Spinal cord (tissue), 9 donors: ENCODE measurements at regions not wholly inside any gene's neighbourhood (a gene's known extent, or its start where the extent isn't known, plus 50 kb on each side); places are given as distances from the start of the nearest gene placed in this dataset.

Experiments
- DNase-seq, 6 donors: peaks; one replicate each; pipeline versions ENCODE4 v3.0.0 to v3.0.0-alpha.2; 2013 to 2015; ENCODE audit warnings: low spot score in 6 of 6, low read depth in 4 of 6
- H3K27ac ChIP-seq: one replicate; pipeline ENCODE4 v1.5.1; 2013; ENCODE audit warnings: low read depth, low read length, control low read depth
- H3K27me3 ChIP-seq: one replicate; pipeline ENCODE4 v1.6.1; 2013; ENCODE audit warnings: low read length; ENCODE audit not compliant: control insufficient read depth, insufficient read depth
- H3K36me3 ChIP-seq: one replicate; pipeline ENCODE4 v1.6.1; 2013; ENCODE audit warnings: low read length; ENCODE audit not compliant: control insufficient read depth, insufficient read depth
- H3K4me1 ChIP-seq: one replicate; pipeline ENCODE4 v1.6.1; 2013; ENCODE audit warnings: low read length; ENCODE audit not compliant: control insufficient read depth, insufficient read depth
- H3K4me3 ChIP-seq: one replicate; pipeline ENCODE4 v1.5.1; 2013; ENCODE audit warnings: low read depth, low read length, control low read depth
- H3K9me3 ChIP-seq: one replicate; pipeline ENCODE4 v1.6.1; 2013; ENCODE audit warnings: low read length; ENCODE audit not compliant: control insufficient read depth, insufficient read depth
- WGBS: methylation state at CpG from one replicate; pipeline ENCODE4 v1.1.5; 2013; ENCODE audit warnings: missing lambda C conversion rate; ENCODE audit not compliant: insufficient coverage; 5-methylcytosine and 5-hydroxymethylcytosine counted together
- donor health status: healthy.

DNA sequence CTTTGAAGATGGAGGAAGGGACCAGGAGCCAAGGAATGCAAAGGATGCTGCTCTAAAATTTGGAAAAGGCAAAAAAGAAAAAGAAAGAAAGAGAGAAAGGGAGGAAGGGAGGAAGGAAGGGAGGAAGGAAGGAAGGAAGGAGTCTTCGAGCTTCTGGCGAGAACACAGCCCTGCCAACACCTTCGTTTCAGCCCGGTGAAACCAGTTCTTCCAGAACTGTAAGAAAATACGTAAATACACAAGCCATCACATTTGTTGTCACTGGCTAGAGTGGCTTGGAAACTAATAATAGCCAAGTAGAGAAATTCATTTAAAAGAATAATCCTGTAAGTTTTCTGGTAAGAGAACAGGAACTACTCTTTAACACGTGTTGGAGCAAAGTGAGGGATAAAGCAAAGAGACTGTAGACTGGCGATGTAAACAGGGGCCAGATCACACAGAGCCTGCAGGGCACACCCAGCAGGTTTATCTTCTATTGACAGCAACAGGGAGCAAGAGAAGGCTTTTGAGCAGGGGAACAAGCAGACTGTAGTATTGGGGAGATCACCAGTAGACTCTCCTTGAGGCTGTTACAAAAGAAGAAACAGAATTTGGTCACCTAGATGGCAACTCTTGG lies 188.7 kb upstream of the MPHOSPH6 start:
- H3K36me3 ChIP-seq: no peaks in the 10 kb centered on the region

DNA sequence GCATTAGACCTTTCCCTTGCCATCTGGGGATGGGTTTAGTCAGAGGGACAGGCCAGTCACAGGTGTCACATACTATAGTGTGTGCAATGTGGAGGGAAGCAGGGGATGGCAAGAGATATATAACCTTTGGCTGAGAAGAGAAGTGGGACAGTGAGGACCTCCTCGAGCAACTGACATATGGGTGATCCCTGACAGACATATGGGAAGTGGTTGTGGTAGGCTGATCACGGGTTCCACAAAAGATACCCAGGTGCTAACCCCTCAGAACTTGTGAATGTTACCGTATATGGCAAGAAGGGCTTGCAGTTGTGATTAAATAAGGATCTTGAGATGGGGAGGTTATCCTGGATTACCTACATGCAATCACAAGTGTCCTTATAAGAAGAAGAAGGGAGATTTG lies 188.1 kb upstream of the MPHOSPH6 start:
- H3K27ac ChIP-seq: no peak overlapping the region
- DNase-seq: no peak
- H3K4me3 ChIP-seq: no peak overlapping the region
- H3K36me3 ChIP-seq: no peaks in the 10 kb centered on the region
- H3K9me3 ChIP-seq: no peaks in the 10 kb centered on the region
- WGBS: 94% methylated on average over 2 of the region's 3 CpGs
- H3K4me1 ChIP-seq: no peaks in the 10 kb centered on the region
- H3K27me3 ChIP-seq: no peaks in the 10 kb centered on the region

More for the DNA sequence above, 188.7 kb upstream of the MPHOSPH6 start:
- Histone ChIP-seq H3K4me3 (no peak overlapping the region), H3K4me1 (no peaks in the 10 kb centered on the region), H3K9me3 (no peaks in the 10 kb centered on the region), H3K27ac (no peak overlapping the region), H3K27me3 (no peaks in the 10 kb centered on the region)
- WGBS: 89% methylated on average over 4 of the region's 7 CpGs
- no peak for DNase-seq

GRCh38 chr16:82357237-82357636 lies 187.2 kb upstream of the MPHOSPH6 start:
- Histone ChIP-seq H3K4me1 (no peaks in the 10 kb centered on the region), H3K36me3 (no peaks in the 10 kb centered on the region), H3K27ac (no peak overlapping the region), H3K9me3 (no peaks in the 10 kb centered on the region), H3K4me3 (no peak overlapping the region), H3K27me3 (no peaks in the 10 kb centered on the region)
- WGBS: 90% methylated on average over 3 of the region's 4 CpGs
- DNase-seq: peak in 1 of 6 donors; percentile 11

DNA sequence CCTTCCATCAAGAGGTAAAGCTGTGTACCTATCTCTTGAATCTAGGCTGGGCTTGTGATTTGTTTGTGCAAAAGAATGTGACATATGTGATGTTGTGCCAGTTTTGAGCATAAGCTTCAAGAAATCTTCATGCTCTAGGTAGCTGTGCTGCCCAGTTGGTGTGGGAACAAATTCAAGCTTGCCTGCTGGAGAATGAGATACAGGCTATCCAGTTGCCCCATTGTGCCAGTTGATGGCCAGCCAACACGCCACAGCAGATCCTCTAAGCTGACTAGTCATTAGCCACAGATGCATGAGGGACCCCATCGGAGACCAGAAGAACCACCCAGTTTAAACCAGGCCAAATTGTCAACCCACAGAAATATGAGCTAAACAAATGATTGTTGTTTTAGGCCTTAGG lies 180.5 kb upstream of the MPHOSPH6 start:
- peak in 1 of 6 donors; percentile 17 for DNase-seq
- Histone ChIP-seq H3K4me1 (no peaks in the 10 kb centered on the region), H3K27ac (no peak overlapping the region), H3K4me3 (no peak overlapping the region), H3K27me3 (no peaks in the 10 kb centered on the region), H3K36me3 (no peaks in the 10 kb centered on the region), H3K9me3 (no peaks in the 10 kb centered on the region)
- WGBS: no CpG with 5 or more reads among the region's 2 CpGs

DNA sequence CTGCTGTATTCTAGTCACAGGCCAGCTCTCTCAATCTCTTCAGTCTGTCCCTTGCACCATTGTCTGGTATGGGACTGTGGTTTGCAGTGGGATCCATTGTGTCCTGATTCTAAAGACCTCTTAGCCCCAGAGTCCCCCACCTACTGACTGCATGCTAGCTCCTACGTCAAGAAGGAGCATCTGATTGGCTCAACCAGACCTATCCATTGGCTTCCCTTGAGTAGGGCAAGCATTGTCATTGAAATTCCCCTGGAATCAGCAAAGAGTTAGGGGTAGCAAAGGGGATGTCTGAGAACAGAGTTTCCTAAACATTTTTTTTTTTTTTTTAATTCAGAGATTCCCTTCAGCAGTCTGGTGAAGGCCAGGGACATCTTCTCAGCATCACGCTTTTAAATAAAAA lies 175.3 kb upstream of the MPHOSPH6 start:
- no peaks in the 10 kb centered on the region for H3K4me1 ChIP-seq
- no CpG with 5 or more reads among the region's 2 CpGs for whole genome bisulfite sequencing

DNA sequence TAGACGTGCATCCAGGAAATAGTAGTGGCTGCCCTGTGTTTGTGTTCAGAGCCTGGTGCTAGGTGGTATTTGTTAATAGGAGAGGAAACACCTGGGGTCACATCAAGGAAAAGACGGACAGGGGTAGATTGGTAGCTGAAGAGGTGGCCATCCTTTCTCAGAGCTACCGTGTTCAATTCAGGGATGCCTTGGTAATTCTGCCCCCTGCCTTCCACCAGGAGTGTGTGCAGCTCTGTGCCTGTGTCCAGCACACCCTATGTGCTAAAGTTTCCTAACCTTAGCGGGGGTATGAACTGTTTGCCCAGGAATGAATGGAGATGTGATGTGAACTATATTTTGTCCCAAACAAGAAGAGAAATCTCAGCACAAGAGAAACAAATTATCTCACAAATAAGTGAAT lies 174.1 kb upstream of the MPHOSPH6 start:
- Histone ChIP-seq H3K9me3 (no peaks in the 10 kb centered on the region), H3K4me1 (no peaks in the 10 kb centered on the region), H3K4me3 (no peak overlapping the region), H3K27ac (no peak overlapping the region), H3K36me3 (no peaks in the 10 kb centered on the region), H3K27me3 (peaks cover 4% of the 10 kb centered on the region)
- WGBS: 90% methylated on average over 2 of the region's 4 CpGs
- no peak for DNase-seq

More for the DNA sequence above, 175.3 kb upstream of the MPHOSPH6 start:
- Histone ChIP-seq H3K9me3 (no peaks in the 10 kb centered on the region), H3K27me3 (peaks cover 4% of the 10 kb centered on the region), H3K36me3 (no peaks in the 10 kb centered on the region), H3K4me3 (no peak overlapping the region), H3K27ac (no peak overlapping the region)
- no peak for DNase-seq

DNA sequence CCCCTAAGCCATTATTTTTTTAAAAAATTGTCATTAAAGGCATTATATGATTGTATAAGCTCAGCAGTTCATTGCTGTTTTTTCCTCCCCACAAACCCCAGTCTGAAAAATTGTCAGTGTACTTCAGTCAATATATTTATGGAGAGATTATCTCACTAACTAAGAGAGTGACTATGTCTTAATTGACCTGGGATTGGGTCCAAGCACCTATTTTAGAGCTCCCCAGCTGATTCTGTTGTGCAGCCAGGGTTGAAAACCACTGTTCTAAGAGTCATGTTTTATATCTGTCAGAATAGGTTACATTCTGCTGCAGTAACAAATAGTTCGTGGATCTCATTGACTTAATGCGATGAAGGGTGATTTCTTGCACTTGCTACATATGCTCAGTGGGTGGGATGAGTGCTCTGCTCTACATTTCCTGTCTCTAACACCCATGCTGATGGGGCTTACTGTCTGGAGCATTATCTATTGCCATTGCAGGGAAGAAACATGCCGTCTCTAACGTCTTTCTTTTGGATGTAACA lies 171.2 kb upstream of the MPHOSPH6 start:
- H3K27me3 ChIP-seq: peaks cover 4% of the 10 kb centered on the region
- no peak overlapping the region for H3K27ac ChIP-seq
- no peaks in the 10 kb centered on the region for H3K36me3 ChIP-seq
- H3K9me3 ChIP-seq: no peaks in the 10 kb centered on the region
- 88% methylated on average over 2 of the region's 4 CpGs for WGBS
- DNase-seq: no peak
- H3K4me3 ChIP-seq: no peak overlapping the region
- H3K4me1 ChIP-seq: no peaks in the 10 kb centered on the region

DNA sequence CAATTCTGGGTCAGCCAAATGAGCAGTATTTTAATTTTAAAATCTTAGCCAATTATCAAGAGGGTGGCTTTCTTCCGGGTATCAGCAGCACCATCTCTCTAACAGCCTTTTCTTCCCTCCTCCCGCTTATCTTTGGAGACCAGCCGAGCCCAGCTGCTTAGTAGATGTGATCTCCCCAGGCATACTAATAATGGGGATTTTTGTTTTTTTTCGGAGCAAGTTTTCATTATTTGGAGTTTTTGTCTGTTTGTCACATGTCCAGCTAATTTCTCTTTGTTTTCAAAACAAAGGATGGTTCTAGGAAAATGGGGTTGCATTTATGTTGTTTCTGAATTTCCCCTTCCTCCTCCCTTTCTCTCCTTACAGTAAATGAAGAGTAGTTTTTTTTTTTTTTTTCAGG lies 170.5 kb upstream of the MPHOSPH6 start:
- Histone ChIP-seq H3K36me3 (no peaks in the 10 kb centered on the region), H3K27me3 (peaks cover 4% of the 10 kb centered on the region), H3K27ac (no peak overlapping the region), H3K4me1 (no peaks in the 10 kb centered on the region), H3K4me3 (no peak overlapping the region), H3K9me3 (no peaks in the 10 kb centered on the region)
- peak in 2 of 6 donors; percentile 64 to 66 for DNase-seq
- whole genome bisulfite sequencing: no CpG with 5 or more reads among the region's 4 CpGs

- no peak for DNase-seq
- no peaks in the 10 kb centered on the region for H3K9me3 ChIP-seq
- H3K4me3 ChIP-seq: no peak overlapping the region
- WGBS: 63% methylated on average over 1 of the region's 3 CpGs
- no peaks in the 10 kb centered on the region for H3K27me3 ChIP-seq
- H3K27ac ChIP-seq: no peak overlapping the region
- H3K4me1 ChIP-seq: no peaks in the 10 kb centered on the region
- no peaks in the 10 kb centered on the region for H3K36me3 ChIP-seq
Observed at GRCh38 chr16:82337355-82337754, 167.3 kb upstream of the MPHOSPH6 start.

- H3K27me3 ChIP-seq: no peaks in the 10 kb centered on the region
- peaks cover 4% of the 10 kb centered on the region for H3K4me1 ChIP-seq
- 91% methylated on average over 5 of the region's 6 CpGs for WGBS
- DNase-seq: no peak
- H3K4me3 ChIP-seq: no peak overlapping the region
- H3K9me3 ChIP-seq: no peaks in the 10 kb centered on the region
- H3K27ac ChIP-seq: no peak overlapping the region
- H3K36me3 ChIP-seq: no peaks in the 10 kb centered on the region
Observed at GRCh38 chr16:82331974-82332750, 162.1 kb upstream of the MPHOSPH6 start.
